Endothelial cell of umbilical vein (primary cell): ENCODE measurements at regions not wholly inside any gene's neighbourhood (a gene's known extent, or its start where the extent isn't known, plus 50 kb on each side); places are given as distances from the start of the nearest gene placed in this dataset.

Experiments
- BruUV-seq: library from RNA; stranded (reverse); fragments of 400-500 nt; replicated peaks from 2 replicates; lab custom pipeline; 2021; lab: Mats Ljungman, UMichigan
- CTCF ChIA-PET: fragments of 300-600, 350-600 bp; sonication (Branson Sonifier 250); formaldehyde crosslinking; loops from one replicate; lab custom pipeline; 2021; ENCODE audit warnings: antibody characterized with exemption, inconsistent platforms; lab: Charles Lee
- POLR2A ChIA-PET: fragments of 300-600, 350-600 bp; sonication (Branson Sonifier 250); formaldehyde crosslinking; loops from one replicate; lab custom pipeline; 2021; ENCODE audit warnings: antibody characterized with exemption, inconsistent platforms; lab: Charles Lee
- DNase-seq: peaks from one replicate; pipeline ENCODE4 v3.0.0-alpha.2; 2011; ENCODE audit warnings: low read depth, low spot score
- FAIRE-seq: peaks from 2 replicates; lab custom pipeline; 2011; peaks lifted over from hg19 to GRCh38; lab: Jason Lieb, UNC
- H2AFZ ChIP-seq: 2 replicates; pipeline ENCODE4 v1.6.0; 2012; ENCODE audit warnings: low read depth, low read length, control low read depth, inconsistent platforms
- H3K27ac ChIP-seq: 2 replicates; pipeline ENCODE4 v1.5.1; 2011; ENCODE audit warnings: low read depth, mild to moderate bottlenecking, control low read depth, low read length, moderate library complexity; ENCODE audit not compliant: insufficient read depth
- H3K27me3 ChIP-seq, 2 experiments: 2 replicates each; pipeline versions ENCODE4 v1.6.0 to v1.6.1; 2011; ENCODE audit warnings: low read length in 2 of 2, mixed read lengths in 1 of 2; ENCODE audit not compliant: control insufficient read depth in 2 of 2, insufficient read depth in 2 of 2
- H3K36me3 ChIP-seq, 2 experiments: 2 replicates in 1 of 2; 3 replicates in 1 of 2; pipeline ENCODE4 v1.5.1; 2011; ENCODE audit warnings: low read length in 2 of 2, mild to moderate bottlenecking in 1 of 2, moderate library complexity in 1 of 2; ENCODE audit not compliant: control insufficient read depth in 2 of 2, insufficient read depth in 2 of 2; ENCODE audit errors: extremely low read depth in 1 of 2
- H3K4me1 ChIP-seq: 3 replicates; pipeline ENCODE4 v1.5.1; 2011; ENCODE audit warnings: mild to moderate bottlenecking, low read length; ENCODE audit not compliant: control insufficient read depth, insufficient read depth; ENCODE audit errors: extremely low read depth
- H3K4me2 ChIP-seq: 2 replicates; pipeline ENCODE4 v1.6.1; 2011; ENCODE audit warnings: low read length, control low read depth, mixed read lengths; ENCODE audit not compliant: insufficient read depth
- H3K4me3 ChIP-seq, 3 experiments: fragments of 200-600 bp in 1 of 3; sonication (generic), shearing (Covaris generic) in 1 of 3; replicated peaks in 1 of 3; 2 replicates each; pipeline ENCODE4 v1.5.1; 2011 to 2016; ENCODE audit warnings: control low read depth in 3 of 3, low read length in 3 of 3, mild to moderate bottlenecking in 2 of 3, inconsistent platforms in 1 of 3, low read depth in 1 of 3, moderate library complexity in 1 of 3; ENCODE audit not compliant: insufficient read depth in 1 of 3
- H3K79me2 ChIP-seq: 2 replicates; pipeline ENCODE4 v1.6.0; 2012; ENCODE audit warnings: low read length, inconsistent platforms; ENCODE audit not compliant: control insufficient read depth, insufficient read depth
- H3K9ac ChIP-seq: replicated peaks from 2 replicates; pipeline ENCODE3; 2011; ENCODE audit warnings: low read length, control low read depth; ENCODE audit not compliant: insufficient read depth; ENCODE audit errors: extremely low read depth
- H3K9me1 ChIP-seq: replicated peaks from 3 replicates; pipeline ENCODE4 v1.6.0; 2011; ENCODE audit warnings: mild to moderate bottlenecking, low read length; ENCODE audit not compliant: control insufficient read depth, insufficient read depth; ENCODE audit errors: extremely low read depth
- H3K9me3 ChIP-seq: replicated peaks from 2 replicates; pipeline ENCODE4 v1.5.1; 2012; ENCODE audit warnings: low read length, inconsistent platforms; ENCODE audit not compliant: control insufficient read depth, insufficient read depth
- H4K20me1 ChIP-seq: replicated peaks from 2 replicates; pipeline ENCODE3; 2011; ENCODE audit warnings: mild to moderate bottlenecking, low read length; ENCODE audit not compliant: control insufficient read depth, insufficient read depth; ENCODE audit errors: extremely low read depth
- CTCF ChIP-seq, 2 donors: IDR thresholded peaks; 1 replicate in 1 of 2; 2 replicates in 1 of 2; pipeline ENCODE4 v1.5.1; 2011; ENCODE audit warnings: low read length in 2 of 2, mild to moderate bottlenecking in 2 of 2, moderate library complexity in 2 of 2, control low read depth in 1 of 2, inconsistent platforms in 1 of 2, low read depth in 1 of 2; ENCODE audit not compliant: insufficient read depth in 1 of 2; ENCODE audit errors: extremely low read depth in 1 of 2
- EZH2 ChIP-seq: IDR thresholded peaks from 2 replicates; pipeline ENCODE4 v1.6.1; 2012; ENCODE audit warnings: borderline replicate concordance, low read depth, mild to moderate bottlenecking, moderate library complexity, low read length, inconsistent platforms; ENCODE audit not compliant: severe bottlenecking
- FOS ChIP-seq: IDR thresholded peaks from 2 replicates; pipeline ENCODE4 v1.6.1; 2011; ENCODE audit warnings: mild to moderate bottlenecking, low read length, moderate library complexity, borderline replicate concordance; ENCODE audit not compliant: insufficient read depth
- GATA2 ChIP-seq: IDR thresholded peaks from 2 replicates; pipeline ENCODE4 v1.7.0; 2011; ENCODE audit warnings: low read depth, mild to moderate bottlenecking, moderate library complexity, mixed read lengths, low read length; ENCODE audit not compliant: insufficient read length, insufficient read depth
- JUN ChIP-seq: IDR thresholded peaks from 2 replicates; pipeline ENCODE4 v1.6.1; 2011; ENCODE audit warnings: borderline replicate concordance, low read depth; ENCODE audit not compliant: insufficient read length, insufficient read depth
- MAX ChIP-seq: IDR thresholded peaks from 2 replicates; pipeline ENCODE4 v1.6.1; 2011; ENCODE audit not compliant: insufficient read depth, insufficient read length
- MYC ChIP-seq: IDR thresholded peaks from one replicate; pipeline ENCODE4 v1.6.1; 2011; ENCODE audit warnings: mild to moderate bottlenecking, low read depth, low read length
- POLR2A ChIP-seq: IDR thresholded peaks from 2 replicates; pipeline ENCODE4 v1.6.1; 2012; ENCODE audit warnings: low read depth, mild to moderate bottlenecking, control low read depth, low read length
- POLR2AphosphoS5 ChIP-seq: IDR thresholded peaks from 2 replicates; pipeline ENCODE4 v1.6.1; 2012; ENCODE audit warnings: low read depth, mild to moderate bottlenecking, control low read depth, low read length, moderate library complexity; ENCODE audit not compliant: insufficient read depth
- dilution Hi-C: fragments of 300-500 bp; cut with MboI; formaldehyde crosslinking; loops from one replicate; pipeline ENCODE4 v1.15.0; 2019; ENCODE audit warnings: low sequenced_read_pairs; ENCODE audit not compliant: extremely low pct_ligation_motif_present
- intact Hi-C: fragments of 100-400 bp; cut with micrococcal nuclease; formaldehyde crosslinking; loops from one replicate; pipeline ENCODE4 v1.10.0; 2022

DNA sequence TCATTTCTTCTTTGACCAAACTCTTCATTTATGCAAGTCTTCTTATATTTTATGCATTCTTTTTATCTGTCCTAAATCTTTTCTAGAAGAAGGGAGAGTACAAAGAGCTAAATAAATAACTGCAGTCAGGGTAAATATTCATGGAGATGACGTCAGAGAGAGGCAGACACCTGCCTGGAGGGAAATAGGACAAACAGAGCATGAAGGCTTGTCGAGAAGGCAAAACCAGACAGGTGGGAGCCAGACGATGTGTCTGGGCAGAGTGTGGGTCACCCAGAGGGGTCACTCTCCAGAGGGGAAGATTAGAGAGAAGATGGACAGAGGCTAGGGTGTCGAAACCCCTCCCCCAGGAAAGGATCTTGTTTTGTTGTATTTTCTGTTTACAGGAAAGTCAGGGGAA lies 78.3 kb upstream of the RPL38 start:
- CTCF ChIA-PET = no interaction called here
- Histone ChIP-seq H3K9me3 (peaks cover 4% of the 10 kb centered on the region), H3K79me2 (no peaks in the 10 kb centered on the region), H3K27me3 (no peaks in the 10 kb centered on the region), H3K27ac (no peak overlapping the region), H3K4me3 (no peak overlapping the region), H3K9ac (no peak overlapping the region), H2AFZ (no peak overlapping the region), H4K20me1 (no peaks in the 10 kb centered on the region), H3K4me2 (no peak overlapping the region), H3K36me3 (no peaks in the 10 kb centered on the region), H3K4me1 (no peaks in the 10 kb centered on the region), H3K9me1 (no peaks in the 10 kb centered on the region)
- FAIRE-seq (no peak), DNase-seq (no peak)
- BruUV-seq = no TSS peak
- intact Hi-C loops (no loop called here), dilution Hi-C loops (no loop called here)
- POLR2A ChIA-PET = no interaction called here
- TF ChIP-seq POLR2A (no peak), GATA2 (no peak), FOS (no peak), JUN (no peak), MYC (no peak), EZH2 (no peak), POLR2AphosphoS5 (no peak), CTCF (IDR thresholded peaks at IDR 0.05; ENCODE audit: extremely low read depth in 1 of 2, insufficient read depth in 1 of 2, low read depth in 1 of 2, low read length in 2 of 2) (no peak), MAX (no peak)
